Spleen (tissue), 11 donors: ENCODE measurements at regions not wholly inside any gene's neighbourhood (a gene's known extent, or its start where the extent isn't known, plus 50 kb on each side); places are given as distances from the start of the nearest gene placed in this dataset.

Experiments used
- DNase-seq: peaks from one replicate; pipeline ENCODE4 v3.0.0-alpha.2; 2020
- H3K27ac ChIP-seq, 8 donors: fragments of 200-600 bp; sonication (generic) in 7 of 8; 1 replicate in 4 of 8; 2 replicates in 4 of 8; pipeline versions ENCODE4 v1.5.0 to v1.8.0; 2016 to 2021; ENCODE audit warnings: inconsistent platforms in 4 of 8, mild to moderate bottlenecking in 4 of 8, moderate library complexity in 1 of 8
- H3K27me3 ChIP-seq, 7 donors: fragments of 200-600 bp; sonication (generic) in 6 of 7; replicated peaks in 1 of 7; 1 replicate in 4 of 7; 2 replicates in 3 of 7; pipeline versions ENCODE4 v1.5.0 to v1.8.0; 2016 to 2021; ENCODE audit warnings: inconsistent platforms in 3 of 7, mild to moderate bottlenecking in 1 of 7
- H3K36me3 ChIP-seq, 6 donors: fragments of 200-600 bp; sonication (generic) in 5 of 6; 1 replicate in 4 of 6; 2 replicates in 2 of 6; pipeline versions ENCODE4 v1.5.0 to v1.8.0; 2016 to 2021; ENCODE audit warnings: inconsistent platforms in 2 of 6
- H3K4me1 ChIP-seq, 6 donors: fragments of 200-600 bp; sonication (generic) in 5 of 6; 1 replicate in 3 of 6; 2 replicates in 3 of 6; pipeline versions ENCODE4 v1.5.0 to v1.8.0; 2016 to 2021; ENCODE audit warnings: inconsistent platforms in 3 of 6
- H3K4me3 ChIP-seq, 8 donors: fragments of 200-600 bp; sonication (generic) in 7 of 8; 1 replicate in 4 of 8; 2 replicates in 4 of 8; pipeline versions ENCODE4 v1.5.0 to v1.8.0; 2016 to 2021; ENCODE audit warnings: inconsistent platforms in 4 of 8, mild to moderate bottlenecking in 4 of 8, moderate library complexity in 2 of 8
- H3K9me3 ChIP-seq, 8 donors: fragments of 200-600 bp; sonication (generic) in 7 of 8; 1 replicate in 4 of 8; 2 replicates in 4 of 8; pipeline versions ENCODE4 v1.5.0 to v1.8.0; 2016 to 2021; ENCODE audit warnings: inconsistent platforms in 4 of 8
- POLR2A ChIP-seq, 3 donors: fragments of 450-650 bp; IDR thresholded peaks; one replicate each; pipeline ENCODE4 v1.5.1; 2017; ENCODE audit warnings: antibody characterized with exemption in 3 of 3, mild to moderate bottlenecking in 1 of 3
- POLR2AphosphoS5 ChIP-seq, 3 donors: sonication (generic); formaldehyde crosslinking; IDR thresholded peaks; one replicate each; pipeline ENCODE4 v1.5.1; 2017; ENCODE audit warnings: antibody characterized with exemption in 3 of 3
- WGBS, 5 donors: extraction: QIAGEN DNeasy Blood & Tissue Kit in 3 of 5; methylation state at CpG; one replicate each; pipeline versions ENCODE4 v1.1.5 to v1.1.7; 2013 to 2018; 5-methylcytosine and 5-hydroxymethylcytosine counted together
- intact Hi-C: fragments of 100-400 bp; cut with DNase I; formaldehyde crosslinking; loops from one replicate; pipeline ENCODE4 v1.15.0; 2023; ENCODE audit warnings: low total_unique reads
- TF ChIP-seq, protein P1 (sequence below), 11 experiments: fragments of 200-600 bp in 7 of 11; fragments of 450-650 bp in 4 of 11; sonication (generic) in 4 of 11; IDR thresholded peaks in 8 of 11; conservative IDR thresholded peaks in 3 of 11; 1 replicate in 7 of 11; 2 replicates in 4 of 11; pipeline versions ENCODE4 v1.4.0 to v1.8.0; 2016 to 2021; ENCODE audit warnings: antibody characterized with exemption in 11 of 11, inconsistent platforms in 4 of 11, mild to moderate bottlenecking in 1 of 11
- donor health status: healthy with polysubstance abuse.
- donor health status: DM: no; HTN: no; CAD: no; lungs with moderate emphysema.
- donor health status: DM: no; HTN: no; CAD: no.
- donor health status: Bipolar disorder and iron deficiency.
- donor health status: healthy.
- donor health status: DM: no; HTN: no; CAD: no.
- donor health status: DM: yes; HTN: yes; CAD: no.

GRCh38 chr6:66198062-66198624 is 491.1 kb upstream of the EYS start:
- no peaks in the 10 kb centered on the region for H3K27me3 ChIP-seq
- H3K27ac ChIP-seq: no peak overlapping the region
- no peak for DNase-seq
- no peaks in the 10 kb centered on the region for H3K4me1 ChIP-seq
- WGBS, 5 donors: 64 to 70% (median 68%) methylated on average over 7 of the region's 7 CpGs
- H3K4me3 ChIP-seq: no peak overlapping the region
- intact Hi-C loops: no loop called here
- H3K36me3 ChIP-seq: no peaks in the 10 kb centered on the region
- TF ChIP-seq POLR2AphosphoS5 (IDR thresholded peaks at IDR 0.05) (no peak), POLR2A (IDR thresholded peaks at IDR 0.05) (no peak)
- TF ChIP-seq, protein P1, sequence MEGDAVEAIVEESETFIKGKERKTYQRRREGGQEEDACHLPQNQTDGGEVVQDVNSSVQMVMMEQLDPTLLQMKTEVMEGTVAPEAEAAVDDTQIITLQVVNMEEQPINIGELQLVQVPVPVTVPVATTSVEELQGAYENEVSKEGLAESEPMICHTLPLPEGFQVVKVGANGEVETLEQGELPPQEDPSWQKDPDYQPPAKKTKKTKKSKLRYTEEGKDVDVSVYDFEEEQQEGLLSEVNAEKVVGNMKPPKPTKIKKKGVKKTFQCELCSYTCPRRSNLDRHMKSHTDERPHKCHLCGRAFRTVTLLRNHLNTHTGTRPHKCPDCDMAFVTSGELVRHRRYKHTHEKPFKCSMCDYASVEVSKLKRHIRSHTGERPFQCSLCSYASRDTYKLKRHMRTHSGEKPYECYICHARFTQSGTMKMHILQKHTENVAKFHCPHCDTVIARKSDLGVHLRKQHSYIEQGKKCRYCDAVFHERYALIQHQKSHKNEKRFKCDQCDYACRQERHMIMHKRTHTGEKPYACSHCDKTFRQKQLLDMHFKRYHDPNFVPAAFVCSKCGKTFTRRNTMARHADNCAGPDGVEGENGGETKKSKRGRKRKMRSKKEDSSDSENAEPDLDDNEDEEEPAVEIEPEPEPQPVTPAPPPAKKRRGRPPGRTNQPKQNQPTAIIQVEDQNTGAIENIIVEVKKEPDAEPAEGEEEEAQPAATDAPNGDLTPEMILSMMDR (IDR thresholded peaks at IDR 0.05 in 8 of 11, conservative IDR thresholded peaks at IDR 0.05 in 3 of 11): no peak
- peaks cover 0 to 33% (median 13%) of the 10 kb centered on the region in 8 donors for H3K9me3 ChIP-seq

GRCh38 chr6:66190858-66191257 is 483.8 kb upstream of the EYS start:
- Histone ChIP-seq H3K36me3 (no peaks in the 10 kb centered on the region), H3K27ac (no peak overlapping the region), H3K4me3 (no peak overlapping the region), H3K9me3 (peaks cover 0 to 16% (median 6%) of the 10 kb centered on the region in 8 donors), H3K4me1 (no peaks in the 10 kb centered on the region), H3K27me3 (no peaks in the 10 kb centered on the region)
- intact Hi-C loops: no loop called here
- 66 to 81% (median 75%) methylated on average over 5 of the region's 5 CpGs for WGBS, 5 donors
- TF ChIP-seq POLR2A (IDR thresholded peaks at IDR 0.05): no peak
- TF ChIP-seq, protein P1 (IDR thresholded peaks at IDR 0.05 in 8 of 11, conservative IDR thresholded peaks at IDR 0.05 in 3 of 11): no peak
- TF ChIP-seq POLR2AphosphoS5 (IDR thresholded peaks at IDR 0.05): no peak
- no peak for DNase-seq

DNA sequence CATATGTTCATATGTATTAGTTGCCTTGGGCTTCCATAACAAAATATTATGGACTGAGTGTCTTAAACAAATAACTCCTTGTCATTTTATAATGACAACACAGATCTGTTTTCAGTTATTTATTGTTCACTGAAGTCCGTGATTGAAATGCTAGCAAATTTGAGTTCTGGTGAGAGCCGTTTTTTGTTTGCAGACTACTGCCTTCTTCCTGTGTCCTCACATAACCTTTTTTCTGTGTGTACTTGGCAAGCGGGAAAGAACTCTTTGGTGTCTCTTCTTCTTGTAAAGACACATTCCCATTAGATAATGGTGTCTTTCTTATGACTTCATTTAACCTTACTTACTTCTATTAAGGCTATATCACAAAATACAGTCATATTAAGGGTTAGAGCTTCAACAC is 482.9 kb upstream of the EYS start:
- no peak overlapping the region for H3K27ac ChIP-seq
- 71 to 88% (median 79%) methylated on average over 3 of the region's 3 CpGs for WGBS, 5 donors
- no peak overlapping the region for H3K4me3 ChIP-seq
- no peaks in the 10 kb centered on the region for H3K4me1 ChIP-seq
- H3K27me3 ChIP-seq: no peaks in the 10 kb centered on the region
- intact Hi-C loops: no loop called here
- TF ChIP-seq POLR2AphosphoS5 (IDR thresholded peaks at IDR 0.05) (no peak), POLR2A (IDR thresholded peaks at IDR 0.05) (no peak)
- TF ChIP-seq, protein P1 (IDR thresholded peaks at IDR 0.05 in 8 of 11, conservative IDR thresholded peaks at IDR 0.05 in 3 of 11): no peak
- peaks cover 0 to 16% (median 4%) of the 10 kb centered on the region in 8 donors for H3K9me3 ChIP-seq
- no peaks in the 10 kb centered on the region for H3K36me3 ChIP-seq
- no peak for DNase-seq

GRCh38 chr6:66186756-66187155 is 479.7 kb upstream of the EYS start:
- TF ChIP-seq, protein P1 (IDR thresholded peaks at IDR 0.05 in 8 of 11, conservative IDR thresholded peaks at IDR 0.05 in 3 of 11): no peak
- TF ChIP-seq POLR2A (IDR thresholded peaks at IDR 0.05) (no peak), POLR2AphosphoS5 (IDR thresholded peaks at IDR 0.05) (no peak)
- Histone ChIP-seq H3K4me3 (no peak overlapping the region), H3K27me3 (no peaks in the 10 kb centered on the region), H3K27ac (no peak overlapping the region), H3K9me3 (peaks cover 0 to 16% (median 6%) of the 10 kb centered on the region in 8 donors), H3K4me1 (no peaks in the 10 kb centered on the region), H3K36me3 (no peaks in the 10 kb centered on the region)
- no peak for DNase-seq
- 62 to 77% (median 67%) methylated on average over 2 of the region's 2 CpGs for WGBS, 5 donors
- intact Hi-C loops: no loop called here
